ENCODE measurements at regions not wholly inside any gene's neighbourhood (a gene's known extent, or its start where the extent isn't known, plus 50 kb on each side); places are given as distances from the start of the nearest gene placed in this dataset.

GRCh38 chr5:2499917-2500316 is 251.6 kb downstream of the IRX2 start:
- no peak overlapping the region for H3K27ac ChIP-seq
- ATAC-seq (no peak), DNase-seq (no peak)
- no peak for TF ChIP-seq CTCF (IDR thresholded peaks at IDR 0.05)
- no peaks in the 10 kb centered on the region for H3K4me1 ChIP-seq
- H3K9me3 ChIP-seq, result no peaks in the 10 kb centered on the region
- no peak overlapping the region for H3K4me3 ChIP-seq
- H3K36me3 ChIP-seq (ENCODE audit: insufficient read depth in 1 of 2, low read depth in 1 of 2), result no peaks in the 10 kb centered on the region
- H3K27me3 ChIP-seq (ENCODE audit: insufficient read depth in 3 of 3, low read length in 2 of 3), result no peaks in the 10 kb centered on the region
- intact Hi-C loops (cut with DNase I), result no loop called here

- Histone ChIP-seq H3K27me3 (ENCODE audit: insufficient read depth in 3 of 3, low read length in 2 of 3) (no peaks in the 10 kb centered on the region), H3K27ac (no peak overlapping the region), H3K9me3 (no peaks in the 10 kb centered on the region), H3K4me1 (no peaks in the 10 kb centered on the region), H3K4me3 (no peak overlapping the region), H3K36me3 (ENCODE audit: insufficient read depth in 1 of 2, low read depth in 1 of 2) (no peaks in the 10 kb centered on the region)
- no peak for TF ChIP-seq CTCF (IDR thresholded peaks at IDR 0.05)
- 78 to 81% (median 79%) methylated on average over 9 of the region's 9 CpGs for WGBS, 3 donors
- intact Hi-C loops (cut with DNase I), result no loop called here
- DNase-seq (no peak), ATAC-seq (no peak)
These were observed 254.6 kb downstream of the IRX2 start for GRCh38 chr5:2496891-2497290.

GRCh38 chr5:2496126-2496525 is 255.4 kb downstream of the IRX2 start:
- Histone ChIP-seq H3K36me3 (ENCODE audit: insufficient read depth in 1 of 2, low read depth in 1 of 2) (no peaks in the 10 kb centered on the region), H3K4me1 (no peaks in the 10 kb centered on the region), H3K4me3 (no peak overlapping the region), H3K27me3 (ENCODE audit: insufficient read depth in 3 of 3, low read length in 2 of 3) (no peaks in the 10 kb centered on the region), H3K9me3 (no peaks in the 10 kb centered on the region), H3K27ac (no peak overlapping the region)
- no peak for DNase-seq
- no peak for TF ChIP-seq CTCF (IDR thresholded peaks at IDR 0.05)
- WGBS, 3 donors, result 82 to 90% (median 88%) methylated on average over 9 of the region's 9 CpGs
- no peak for ATAC-seq
- intact Hi-C loops (cut with DNase I), result no loop called here

GRCh38 chr5:2493356-2493755 is 258.1 kb downstream of the IRX2 start:
- Histone ChIP-seq H3K27me3 (ENCODE audit: insufficient read depth in 3 of 3, low read length in 2 of 3) (no peaks in the 10 kb centered on the region), H3K4me3 (no peak overlapping the region), H3K4me1 (no peaks in the 10 kb centered on the region), H3K36me3 (ENCODE audit: insufficient read depth in 1 of 2, low read depth in 1 of 2) (no peaks in the 10 kb centered on the region), H3K9me3 (no peaks in the 10 kb centered on the region), H3K27ac (no peak overlapping the region)
- TF ChIP-seq CTCF (IDR thresholded peaks at IDR 0.05), result no peak
- ATAC-seq (no peak), DNase-seq (no peak)
- 89 to 92% (median 91%) methylated on average over 8 of the region's 8 CpGs for WGBS, 3 donors
- intact Hi-C loops (cut with DNase I), result no loop called here

- DNase-seq (no peak), ATAC-seq (no peak)
- Histone ChIP-seq H3K4me1 (no peaks in the 10 kb centered on the region), H3K27ac (no peak overlapping the region), H3K9me3 (no peaks in the 10 kb centered on the region), H3K27me3 (ENCODE audit: insufficient read depth in 3 of 3, low read length in 2 of 3) (no peaks in the 10 kb centered on the region), H3K36me3 (ENCODE audit: insufficient read depth in 1 of 2, low read depth in 1 of 2) (no peaks in the 10 kb centered on the region), H3K4me3 (no peak overlapping the region)
- no peak for TF ChIP-seq CTCF (IDR thresholded peaks at IDR 0.05)
- 60 to 71% (median 65%) methylated on average over 7 of the region's 7 CpGs for WGBS, 3 donors
- intact Hi-C loops (cut with DNase I), result no loop called here
These were observed 259.0 kb downstream of the IRX2 start for GRCh38 chr5:2492476-2492875.
